ENCODE measurements at regions not wholly inside any gene's neighbourhood (a gene's known extent, or its start where the extent isn't known, plus 50 kb on each side); places are given as distances from the start of the nearest gene placed in this dataset.
"Not testable (repeated sequence)": the region's sequence is repeated elsewhere in the genome, so short reads cannot be mapped to it uniquely, and the experiment has no call there.

- no peak overlapping the region for H3K27ac ChIP-seq
- no peak overlapping the region for H3K4me3 ChIP-seq
Observed at GRCh38 chr5:12147513-12147912, 243.3 kb upstream of the CTNND2 start.

GRCh38 chr5:12141496-12141895, 237.2 kb upstream of the CTNND2 start:
- H3K4me3 ChIP-seq: no peak overlapping the region
- H3K27ac ChIP-seq: no peak overlapping the region

GRCh38 chr5:12133520-12133919, 229.3 kb upstream of the CTNND2 start:
- Histone ChIP-seq H3K4me3 (no peak overlapping the region), H3K27ac (no peak overlapping the region)

GRCh38 chr5:12131020-12131419, 226.8 kb upstream of the CTNND2 start:
- H3K27ac ChIP-seq: not testable (repeated sequence)

GRCh38 chr5:12125895-12126294, 221.6 kb upstream of the CTNND2 start:
- Histone ChIP-seq H3K27ac (no peak overlapping the region), H3K4me3 (no peak overlapping the region)

More at GRCh38 chr5:12131020-12131419, 226.8 kb upstream of the CTNND2 start:
- not testable (repeated sequence) for H3K4me3 ChIP-seq

- no peak overlapping the region for H3K4me3 ChIP-seq
- H3K27ac ChIP-seq: no peak overlapping the region
Observed at GRCh38 chr5:12119657-12120056, 215.4 kb upstream of the CTNND2 start.

GRCh38 chr5:12114075-12114474, 209.8 kb upstream of the CTNND2 start:
- no peak overlapping the region for H3K27ac ChIP-seq
- H3K4me3 ChIP-seq: no peak overlapping the region

GRCh38 chr5:12113062-12113461, 208.8 kb upstream of the CTNND2 start:
- no peak overlapping the region for H3K4me3 ChIP-seq
- H3K27ac ChIP-seq: no peak overlapping the region

- no peak overlapping the region for H3K27ac ChIP-seq
- no peak overlapping the region for H3K4me3 ChIP-seq
Observed at GRCh38 chr5:12111261-12111660, 207.0 kb upstream of the CTNND2 start.

- Histone ChIP-seq H3K27ac (no peak overlapping the region), H3K4me3 (no peak overlapping the region)
Observed at GRCh38 chr5:12110629-12111028, 206.4 kb upstream of the CTNND2 start.

- no peak overlapping the region for H3K4me3 ChIP-seq
- no peak overlapping the region for H3K27ac ChIP-seq
Observed at GRCh38 chr5:12109075-12109688, 204.9 kb upstream of the CTNND2 start.

GRCh38 chr5:12102151-12102550, 197.9 kb upstream of the CTNND2 start:
- H3K4me3 ChIP-seq: no peak overlapping the region
- no peak overlapping the region for H3K27ac ChIP-seq

GRCh38 chr5:12100542-12100941, 196.3 kb upstream of the CTNND2 start:
- no peak overlapping the region for H3K27ac ChIP-seq
- H3K4me3 ChIP-seq: no peak overlapping the region

- Histone ChIP-seq H3K27ac (no peak overlapping the region), H3K4me3 (no peak overlapping the region)
Observed at GRCh38 chr5:12099296-12099695, 195.1 kb upstream of the CTNND2 start.

GRCh38 chr5:12095808-12096281, 191.6 kb upstream of the CTNND2 start:
- Histone ChIP-seq H3K27ac (no peak overlapping the region), H3K4me3 (no peak overlapping the region)

GRCh38 chr5:12093586-12093985, 189.3 kb upstream of the CTNND2 start:
- no peak overlapping the region for H3K4me3 ChIP-seq
- no peak overlapping the region for H3K27ac ChIP-seq

GRCh38 chr5:12080761-12081160, 176.5 kb upstream of the CTNND2 start:
- Histone ChIP-seq H3K27ac (no peak overlapping the region), H3K4me3 (no peak overlapping the region)

GRCh38 chr5:12078286-12078685, 174.0 kb upstream of the CTNND2 start:
- H3K4me3 ChIP-seq, H3K27ac ChIP-seq: not testable (repeated sequence)

- Histone ChIP-seq H3K4me3 (no peak overlapping the region), H3K27ac (no peak overlapping the region)
Observed at GRCh38 chr5:12073426-12073825, 169.2 kb upstream of the CTNND2 start.

- no peak overlapping the region for H3K27ac ChIP-seq
- no peak overlapping the region for H3K4me3 ChIP-seq
Observed at GRCh38 chr5:12072441-12072840, 168.2 kb upstream of the CTNND2 start.

GRCh38 chr5:12071455-12071854, 167.2 kb upstream of the CTNND2 start:
- H3K4me3 ChIP-seq: no peak overlapping the region
- no peak overlapping the region for H3K27ac ChIP-seq

- Histone ChIP-seq H3K27ac (no peak overlapping the region), H3K4me3 (no peak overlapping the region)
Observed at GRCh38 chr5:12023614-12024241, 119.5 kb upstream of the CTNND2 start.
